H1 (cell line): ENCODE measurements at regions not wholly inside any gene's neighbourhood (a gene's known extent, or its start where the extent isn't known, plus 50 kb on each side); places are given as distances from the start of the nearest gene placed in this dataset.

Experiments
- BCL11A ChIP-seq, 2 experiments: IDR thresholded peaks; one replicate each; pipeline ENCODE4 v1.6.1; 2011; ENCODE audit warnings: low read depth in 2 of 2, low read length in 2 of 2, mild to moderate bottlenecking in 2 of 2
- EGR1 ChIP-seq: IDR thresholded peaks from 2 replicates; pipeline ENCODE4 v1.6.1; 2011; ENCODE audit warnings: low read depth, low read length, borderline replicate concordance
- GABPA ChIP-seq: IDR thresholded peaks from 2 replicates; pipeline ENCODE4 v1.6.1; 2011; ENCODE audit warnings: mild to moderate bottlenecking, low read length, moderate library complexity, borderline replicate concordance; ENCODE audit not compliant: insufficient read depth
- RAD21 ChIP-seq, 2 experiments: IDR thresholded peaks in 1 of 2; conservative IDR thresholded peaks in 1 of 2; 2 replicates each; pipeline ENCODE4 v1.6.1; 2011; ENCODE audit warnings: low read depth in 2 of 2, low read length in 2 of 2, improper control_type of control experiment in 1 of 2, inconsistent platforms in 1 of 2, mild to moderate bottlenecking in 1 of 2, moderate library complexity in 1 of 2
- RBBP5 ChIP-seq: IDR thresholded peaks from 2 replicates; pipeline ENCODE4 v1.7.1; 2012; ENCODE audit warnings: low read depth, mild to moderate bottlenecking, inconsistent platforms, low read length, moderate library complexity, borderline replicate concordance
- TEAD4 ChIP-seq: IDR thresholded peaks from 2 replicates; pipeline ENCODE4 v1.6.1; 2012; ENCODE audit warnings: low read depth, low read length, inconsistent platforms, mixed read lengths
- YY1 ChIP-seq: IDR thresholded peaks from 2 replicates; pipeline ENCODE4 v1.6.1; 2011; ENCODE audit warnings: low read depth, mild to moderate bottlenecking, low read length

- TF ChIP-seq BCL11A (IDR thresholded peaks at IDR 0.05; ENCODE audit: low read depth in 2 of 2, low read length in 2 of 2) (no peak), RBBP5 (no peak), EGR1 (no peak), RAD21 (IDR thresholded peaks at IDR 0.05 in 1 of 2, conservative IDR thresholded peaks at IDR 0.05 in 1 of 2; ENCODE audit: low read depth in 2 of 2, low read length in 2 of 2) (peak; percentile 90 to 92), TEAD4 (no peak), YY1 (0 out of 2 replicates have a peak, but pooled peaks have one; percentile 23), GABPA (no peak)
Measured at GRCh38 chr13:107650081-107650701, 565.1 kb downstream of the LIG4 start (continued).
